Suprapubic skin (tissue), 4 donors: ENCODE measurements at regions not wholly inside any gene's neighbourhood (a gene's known extent, or its start where the extent isn't known, plus 50 kb on each side); places are given as distances from the start of the nearest gene placed in this dataset.

ENCODE experiments used
- DNase-seq, 2 donors: peaks; one replicate each; pipeline ENCODE4 v3.0.0-alpha.2; 2019; ENCODE audit warnings: low spot score in 2 of 2
- H3K27ac ChIP-seq: fragments of 200-600 bp; sonication (generic); one replicate; pipeline ENCODE4 v1.5.1; 2019
- H3K27me3 ChIP-seq: fragments of 200-600 bp; sonication (generic); one replicate; pipeline ENCODE4 v1.5.1; 2019
- H3K36me3 ChIP-seq: fragments of 200-600 bp; sonication (generic); one replicate; pipeline ENCODE4 v1.5.1; 2019
- H3K4me1 ChIP-seq: fragments of 200-600 bp; sonication (generic); one replicate; pipeline ENCODE4 v1.5.1; 2019
- H3K4me3 ChIP-seq: fragments of 200-600 bp; sonication (generic); one replicate; pipeline ENCODE4 v1.5.1; 2019; ENCODE audit warnings: mild to moderate bottlenecking
- H3K9me3 ChIP-seq: fragments of 200-600 bp; sonication (generic); one replicate; pipeline ENCODE4 v1.5.1; 2019
- CTCF ChIP-seq, 2 donors: fragments of 200-600 bp in 1 of 2; fragments of 450-650 bp in 1 of 2; sonication (generic) in 1 of 2; IDR thresholded peaks; one replicate each; pipeline ENCODE4 v1.5.1; 2016 to 2019; ENCODE audit warnings: antibody characterized with exemption in 2 of 2, mild to moderate bottlenecking in 1 of 2, moderate library complexity in 1 of 2
- EP300 ChIP-seq: sonication (generic); formaldehyde crosslinking; IDR thresholded peaks from one replicate; pipeline ENCODE4 v1.6.1; 2017; ENCODE audit warnings: antibody characterized with exemption
- POLR2A ChIP-seq, 2 donors: fragments of 450-650 bp; IDR thresholded peaks; one replicate each; pipeline ENCODE4 v1.6.1; 2017; ENCODE audit warnings: antibody characterized with exemption in 2 of 2, mild to moderate bottlenecking in 2 of 2, moderate library complexity in 2 of 2
- POLR2AphosphoS5 ChIP-seq, 3 donors: sonication (generic); formaldehyde crosslinking; IDR thresholded peaks; one replicate each; pipeline ENCODE4 v1.6.1; 2017; ENCODE audit warnings: antibody characterized with exemption in 3 of 3
- WGBS: methylation state at CpG from one replicate; pipeline ENCODE4 v1.1.5; 2018; 5-methylcytosine and 5-hydroxymethylcytosine counted together

GRCh38 chr13:85545771-85546170 lies 253.4 kb downstream of the SLITRK6 start:
- H3K27me3 ChIP-seq = no peaks in the 10 kb centered on the region
- no peaks in the 10 kb centered on the region for H3K36me3 ChIP-seq
- H3K9me3 ChIP-seq = no peaks in the 10 kb centered on the region
- WGBS = 80% methylated on average over 5 of the region's 5 CpGs
- TF ChIP-seq POLR2A (IDR thresholded peaks at IDR 0.05) = no peak
- no peak overlapping the region for H3K27ac ChIP-seq
- no peak for DNase-seq
- no peaks in the 10 kb centered on the region for H3K4me1 ChIP-seq
- no peak overlapping the region for H3K4me3 ChIP-seq

GRCh38 chr13:85544756-85545155 lies 254.5 kb downstream of the SLITRK6 start:
- no peaks in the 10 kb centered on the region for H3K27me3 ChIP-seq
- H3K4me3 ChIP-seq = no peak overlapping the region
- no peaks in the 10 kb centered on the region for H3K4me1 ChIP-seq
- no peaks in the 10 kb centered on the region for H3K9me3 ChIP-seq
- H3K36me3 ChIP-seq = no peaks in the 10 kb centered on the region
- TF ChIP-seq EP300 = no peak
- TF ChIP-seq POLR2A (IDR thresholded peaks at IDR 0.05) = no peak
- TF ChIP-seq CTCF (IDR thresholded peaks at IDR 0.05) = no peak
- no peak for TF ChIP-seq POLR2AphosphoS5 (IDR thresholded peaks at IDR 0.05)
- DNase-seq = no peak
- H3K27ac ChIP-seq = no peak overlapping the region
- WGBS = 93% methylated on average over 1 of the region's 1 CpG

GRCh38 chr13:85543144-85543543 lies 256.1 kb downstream of the SLITRK6 start:
- Histone ChIP-seq H3K9me3 (no peaks in the 10 kb centered on the region), H3K27ac (no peak overlapping the region), H3K36me3 (no peaks in the 10 kb centered on the region), H3K4me1 (no peaks in the 10 kb centered on the region), H3K4me3 (no peak overlapping the region), H3K27me3 (no peaks in the 10 kb centered on the region)
- TF ChIP-seq POLR2A (IDR thresholded peaks at IDR 0.05) = no peak
- DNase-seq = no peak
- 57% methylated on average over 2 of the region's 2 CpGs for WGBS

- Histone ChIP-seq H3K27me3 (no peaks in the 10 kb centered on the region), H3K27ac (no peak overlapping the region), H3K36me3 (no peaks in the 10 kb centered on the region), H3K4me3 (no peak overlapping the region), H3K9me3 (no peaks in the 10 kb centered on the region), H3K4me1 (no peaks in the 10 kb centered on the region)
- WGBS = 72% methylated on average over 2 of the region's 2 CpGs
- TF ChIP-seq CTCF (IDR thresholded peaks at IDR 0.05) = no peak
- TF ChIP-seq EP300 = no peak
- no peak for TF ChIP-seq POLR2AphosphoS5 (IDR thresholded peaks at IDR 0.05)
- no peak for TF ChIP-seq POLR2A (IDR thresholded peaks at IDR 0.05)
- DNase-seq = no peak
These were observed 257.7 kb downstream of the SLITRK6 start for GRCh38 chr13:85541476-85541875.

DNA sequence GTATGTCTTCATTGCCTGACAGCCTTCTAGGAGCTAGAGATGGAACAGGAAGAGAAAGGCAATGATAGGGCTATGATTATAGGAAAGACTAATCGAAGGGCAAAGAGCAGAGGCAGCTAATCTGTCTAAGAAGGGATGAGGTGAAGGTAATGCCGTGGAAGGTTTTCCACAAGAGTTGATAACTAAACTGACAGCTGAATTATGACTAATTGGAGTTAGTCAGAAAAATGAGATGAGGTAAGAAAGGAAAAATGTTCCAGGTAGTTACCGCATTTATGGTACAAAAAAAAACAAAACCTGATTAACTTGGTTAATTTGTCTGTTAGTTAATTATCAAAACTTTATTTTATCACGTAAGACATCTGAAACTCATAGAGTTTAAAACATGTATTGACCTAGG lies 260.3 kb downstream of the SLITRK6 start:
- no peaks in the 10 kb centered on the region for H3K9me3 ChIP-seq
- no peak overlapping the region for H3K4me3 ChIP-seq
- H3K36me3 ChIP-seq = no peaks in the 10 kb centered on the region
- no peak for DNase-seq
- H3K4me1 ChIP-seq = no peaks in the 10 kb centered on the region
- H3K27me3 ChIP-seq = no peaks in the 10 kb centered on the region
- no peak for TF ChIP-seq EP300
- 53% methylated on average over 4 of the region's 4 CpGs for WGBS
- H3K27ac ChIP-seq = no peak overlapping the region

- no peaks in the 10 kb centered on the region for H3K9me3 ChIP-seq
- H3K4me3 ChIP-seq = no peak overlapping the region
- H3K36me3 ChIP-seq = no peaks in the 10 kb centered on the region
- no peaks in the 10 kb centered on the region for H3K27me3 ChIP-seq
- no peaks in the 10 kb centered on the region for H3K4me1 ChIP-seq
- H3K27ac ChIP-seq = no peak overlapping the region
- WGBS = 45% methylated on average over 2 of the region's 2 CpGs
- TF ChIP-seq POLR2A (IDR thresholded peaks at IDR 0.05) (no peak), CTCF (IDR thresholded peaks at IDR 0.05) (no peak), EP300 (no peak), POLR2AphosphoS5 (IDR thresholded peaks at IDR 0.05) (no peak)
- DNase-seq = no peak
These were observed 261.6 kb downstream of the SLITRK6 start for GRCh38 chr13:85537601-85538000.

DNA sequence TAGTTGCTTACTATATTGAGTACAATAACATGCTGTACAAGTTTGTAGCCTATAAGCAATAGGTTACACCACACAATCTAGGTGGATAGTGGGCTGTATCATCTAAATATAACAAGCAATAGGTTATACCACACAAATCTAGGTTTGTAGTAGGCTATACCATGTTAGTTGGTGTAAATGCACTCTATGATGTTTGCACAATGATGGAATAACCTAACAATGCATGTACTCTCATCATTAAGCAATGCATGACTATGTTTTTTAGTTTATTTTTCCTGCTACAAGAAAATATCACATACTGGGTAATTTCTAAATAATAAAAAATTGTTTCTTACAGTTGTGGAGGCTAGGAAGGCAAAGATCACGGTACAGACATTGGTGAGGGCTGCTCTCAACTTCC lies 262.5 kb downstream of the SLITRK6 start:
- WGBS = 95% methylated on average over 1 of the region's 1 CpG
- Histone ChIP-seq H3K27ac (no peak overlapping the region), H3K4me3 (no peak overlapping the region), H3K36me3 (no peaks in the 10 kb centered on the region), H3K9me3 (no peaks in the 10 kb centered on the region), H3K27me3 (no peaks in the 10 kb centered on the region), H3K4me1 (no peaks in the 10 kb centered on the region)
- DNase-seq = no peak
- no peak for TF ChIP-seq CTCF (IDR thresholded peaks at IDR 0.05)
- no peak for TF ChIP-seq EP300
- no peak for TF ChIP-seq POLR2AphosphoS5 (IDR thresholded peaks at IDR 0.05)
